IPS DF 4.7 (cell line): ENCODE measurements at regions not wholly inside any gene's neighbourhood (a gene's known extent, or its start where the extent isn't known, plus 50 kb on each side); places are given as distances from the start of the nearest gene placed in this dataset.

Experiments used
- DNase-seq: peaks from one replicate; pipeline ENCODE4 v3.0.0-alpha.2; 2013; ENCODE audit warnings: low spot score; ENCODE audit errors: extremely low read depth

DNA sequence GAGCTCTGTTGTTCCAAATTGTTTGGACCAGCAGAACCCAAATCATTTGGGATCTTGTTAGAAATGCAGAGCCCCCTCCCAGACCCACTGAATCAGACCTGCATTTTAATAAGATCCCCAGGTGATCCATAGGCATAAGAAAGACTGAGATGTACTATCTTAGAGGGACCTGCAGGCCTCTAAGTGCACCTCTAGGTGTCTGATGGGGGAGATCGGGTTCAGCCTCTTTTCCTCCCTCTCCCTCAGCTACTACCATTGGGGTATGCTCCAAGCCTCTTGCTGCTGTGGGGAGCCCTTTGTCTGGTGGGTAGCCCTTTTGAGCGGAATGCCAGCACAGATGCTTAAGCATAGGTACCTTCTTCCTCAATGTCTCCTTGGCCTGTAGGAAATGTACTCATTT lies 63.8 kb upstream of the RPS6KA3 start:
- no peak for DNase-seq

DNA sequence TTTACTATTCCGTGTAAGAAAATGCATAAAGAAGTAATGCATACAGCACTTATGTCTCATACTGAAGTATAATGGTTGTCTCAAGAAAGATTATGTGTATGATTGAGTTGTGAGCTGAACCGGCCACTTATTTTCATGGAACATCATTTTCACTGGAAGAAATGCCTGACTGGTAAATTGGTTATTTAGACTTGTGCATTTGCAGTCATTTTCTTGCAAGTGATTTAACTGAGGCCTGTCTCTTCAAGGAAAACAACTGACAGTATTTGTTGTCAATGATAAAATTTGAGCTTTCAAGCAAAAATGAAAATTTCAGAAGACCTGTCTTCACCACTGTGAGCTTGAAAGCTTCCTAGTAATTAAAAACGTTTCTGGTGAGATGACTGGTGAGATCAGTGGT lies 62.7 kb upstream of the RPS6KA3 start:
- no peak for DNase-seq

GRCh38 chrX:20325786-20326388 lies 59.2 kb upstream of the RPS6KA3 start:
- DNase-seq = no peak

- DNase-seq = no peak
These were observed 56.2 kb upstream of the RPS6KA3 start for GRCh38 chrX:20322887-20323286.

DNA sequence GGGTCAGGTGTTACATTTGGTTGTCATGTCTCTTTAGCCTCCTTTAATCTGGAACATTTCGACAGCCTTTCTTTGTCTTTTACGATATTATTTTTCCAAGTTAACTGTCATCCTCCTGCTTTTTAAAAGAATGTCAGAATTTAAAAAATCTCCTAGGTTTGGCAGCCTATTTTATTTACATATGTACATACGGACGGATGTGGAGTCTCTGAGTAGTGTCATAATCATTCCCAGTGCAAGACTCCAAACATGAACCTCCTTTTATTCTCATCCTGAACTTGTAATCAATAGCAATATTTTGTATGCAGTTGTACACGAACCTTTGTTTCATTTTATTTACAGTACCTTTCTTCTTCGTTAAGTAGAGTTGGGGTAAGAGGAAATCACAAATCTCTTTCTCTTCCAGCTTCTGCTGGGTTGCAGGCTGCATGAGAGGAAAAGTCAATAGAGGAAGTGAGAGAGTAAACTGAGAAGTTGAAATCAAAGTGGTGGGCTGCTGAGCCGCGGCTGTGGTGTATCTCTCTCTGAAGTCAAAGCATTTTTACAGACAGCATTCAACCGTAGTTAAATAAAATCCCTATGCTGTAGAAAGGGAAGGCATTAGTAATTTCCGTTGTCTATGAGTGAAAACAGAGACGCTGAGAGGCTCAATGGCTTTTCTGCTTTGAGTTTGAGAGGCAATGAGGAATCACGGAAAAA lies 53.9 kb upstream of the RPS6KA3 start:
- no peak for DNase-seq

- DNase-seq = no peak
These were observed 52.3 kb upstream of the RPS6KA3 start for GRCh38 chrX:20319054-20319453.

DNA sequence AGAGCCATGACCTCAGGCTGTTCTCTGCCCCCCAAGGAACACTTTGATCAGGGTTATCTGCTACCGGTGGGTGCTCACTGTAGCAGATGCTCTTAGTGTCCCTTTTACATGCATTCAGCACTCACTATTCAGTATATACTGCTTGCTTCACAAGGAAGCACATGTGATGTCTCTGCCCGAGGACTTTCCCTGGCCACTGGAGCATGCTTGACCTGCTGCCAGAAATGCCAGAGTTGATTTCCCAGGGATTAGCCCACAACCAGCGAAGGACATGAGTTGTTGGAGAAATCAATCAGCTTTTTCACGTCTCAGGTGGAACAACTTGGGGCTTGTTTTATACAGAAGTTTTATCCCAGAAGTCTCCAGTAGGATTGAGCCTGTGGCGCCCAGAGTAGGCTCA lies 51.2 kb upstream of the RPS6KA3 start:
- DNase-seq = no peak
